Osteoblast (primary cell): ENCODE measurements at regions not wholly inside any gene's neighbourhood (a gene's known extent, or its start where the extent isn't known, plus 50 kb on each side); places are given as distances from the start of the nearest gene placed in this dataset.

ENCODE experiments used
- DNase-seq: peaks from one replicate; pipeline ENCODE4 v3.0.0; 2011; ENCODE audit warnings: low spot score, mixed read lengths; ENCODE audit not compliant: insufficient read length; ENCODE audit errors: missing footprints
- H2AFZ ChIP-seq: 2 replicates; pipeline ENCODE4 v1.6.0; 2011; ENCODE audit warnings: mild to moderate bottlenecking, low read length
- H3K27ac ChIP-seq: 2 replicates; pipeline ENCODE4 v1.5.1; 2011; ENCODE audit warnings: mild to moderate bottlenecking, low read depth, low read length, moderate library complexity
- H3K27me3 ChIP-seq: 2 replicates; pipeline ENCODE4 v1.6.0; 2012; ENCODE audit warnings: mild to moderate bottlenecking, control low read depth, inconsistent platforms, low read length, moderate library complexity; ENCODE audit not compliant: insufficient read depth
- H3K36me3 ChIP-seq: 2 replicates; pipeline ENCODE4 v1.5.1; 2011; ENCODE audit warnings: mild to moderate bottlenecking, low read length, control low read depth, moderate library complexity; ENCODE audit not compliant: insufficient read depth
- H3K4me1 ChIP-seq: 2 replicates; pipeline ENCODE4 v1.5.1; 2011; ENCODE audit warnings: mild to moderate bottlenecking, low read length, control low read depth, moderate library complexity; ENCODE audit not compliant: insufficient read depth
- H3K4me2 ChIP-seq: 2 replicates; pipeline ENCODE4 v1.6.0; 2011; ENCODE audit warnings: mild to moderate bottlenecking, low read length; ENCODE audit not compliant: insufficient read depth
- H3K4me3 ChIP-seq: fragments of 200-600 bp; sonication (generic); 3 replicates; pipeline ENCODE4 v1.5.1; 2012; ENCODE audit warnings: mild to moderate bottlenecking, low read length, inconsistent platforms; ENCODE audit not compliant: insufficient read depth
- H3K79me2 ChIP-seq: 2 replicates; pipeline ENCODE4 v1.6.0; 2012; ENCODE audit warnings: mild to moderate bottlenecking, low read length, control low read depth, inconsistent platforms; ENCODE audit not compliant: insufficient read depth
- H3K9me3 ChIP-seq: 2 replicates; pipeline ENCODE4 v1.5.1; 2011; ENCODE audit warnings: low read depth, low read length, control low read depth
- H4K20me1 ChIP-seq: 2 replicates; pipeline ENCODE4 v1.6.0; 2012; ENCODE audit warnings: mild to moderate bottlenecking, low read length, control low read depth; ENCODE audit not compliant: insufficient read depth
- TF ChIP-seq, protein P1 (sequence below): IDR thresholded peaks from 2 replicates; pipeline ENCODE4 v1.5.1; 2011; ENCODE audit warnings: mild to moderate bottlenecking, low read depth, low read length, moderate library complexity; ENCODE audit errors: extremely low read depth

DNA sequence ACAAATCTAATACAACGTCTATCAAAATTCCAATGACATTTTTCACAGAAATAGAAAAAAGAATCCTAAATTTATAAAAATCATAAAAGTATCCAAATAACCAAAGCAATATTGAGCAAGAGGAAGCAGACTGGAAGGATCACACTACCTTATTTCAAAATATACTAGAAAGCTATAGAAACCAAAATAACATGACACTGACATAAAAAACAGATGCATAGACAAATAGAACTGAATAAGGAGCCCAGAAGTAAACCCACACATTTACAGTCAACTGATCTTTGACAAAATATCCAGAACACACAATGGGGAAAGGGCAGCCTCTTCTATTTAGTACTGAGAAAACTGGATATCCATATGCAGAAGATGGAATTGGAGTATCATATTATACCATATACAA is 217.5 kb downstream of the MACC1 start:
- Histone ChIP-seq H3K9me3 (no peaks in the 10 kb centered on the region), H3K4me1 (no peaks in the 10 kb centered on the region), H4K20me1 (no peaks in the 10 kb centered on the region), H3K27ac (no peak overlapping the region), H3K4me2 (no peak overlapping the region), H3K79me2 (no peaks in the 10 kb centered on the region), H3K4me3 (no peak overlapping the region), H3K27me3 (no peaks in the 10 kb centered on the region), H3K36me3 (no peaks in the 10 kb centered on the region), H2AFZ (no peak overlapping the region)
- TF ChIP-seq, protein P1, sequence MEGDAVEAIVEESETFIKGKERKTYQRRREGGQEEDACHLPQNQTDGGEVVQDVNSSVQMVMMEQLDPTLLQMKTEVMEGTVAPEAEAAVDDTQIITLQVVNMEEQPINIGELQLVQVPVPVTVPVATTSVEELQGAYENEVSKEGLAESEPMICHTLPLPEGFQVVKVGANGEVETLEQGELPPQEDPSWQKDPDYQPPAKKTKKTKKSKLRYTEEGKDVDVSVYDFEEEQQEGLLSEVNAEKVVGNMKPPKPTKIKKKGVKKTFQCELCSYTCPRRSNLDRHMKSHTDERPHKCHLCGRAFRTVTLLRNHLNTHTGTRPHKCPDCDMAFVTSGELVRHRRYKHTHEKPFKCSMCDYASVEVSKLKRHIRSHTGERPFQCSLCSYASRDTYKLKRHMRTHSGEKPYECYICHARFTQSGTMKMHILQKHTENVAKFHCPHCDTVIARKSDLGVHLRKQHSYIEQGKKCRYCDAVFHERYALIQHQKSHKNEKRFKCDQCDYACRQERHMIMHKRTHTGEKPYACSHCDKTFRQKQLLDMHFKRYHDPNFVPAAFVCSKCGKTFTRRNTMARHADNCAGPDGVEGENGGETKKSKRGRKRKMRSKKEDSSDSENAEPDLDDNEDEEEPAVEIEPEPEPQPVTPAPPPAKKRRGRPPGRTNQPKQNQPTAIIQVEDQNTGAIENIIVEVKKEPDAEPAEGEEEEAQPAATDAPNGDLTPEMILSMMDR: no peak
- DNase-seq: no peak

DNA sequence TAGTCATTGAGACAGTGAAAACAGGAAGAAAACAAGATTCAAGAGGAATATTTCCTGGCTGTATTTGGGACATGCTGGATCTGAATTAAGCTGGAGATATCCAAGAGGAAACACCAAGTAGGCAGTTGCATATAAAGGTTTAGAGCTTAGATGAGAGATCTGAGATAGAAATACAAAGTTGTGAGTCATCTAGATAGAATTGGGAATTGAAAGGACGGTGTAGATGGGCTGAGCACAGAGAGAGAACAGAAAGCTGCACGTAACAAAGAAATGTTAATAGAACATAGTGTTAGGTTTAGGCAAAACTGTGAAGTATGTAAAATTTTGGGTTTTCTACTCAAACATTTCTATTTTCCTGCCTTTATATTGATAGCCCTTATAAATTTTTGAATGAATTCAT is 218.5 kb upstream of the TMEM196 start:
- H3K9me3 ChIP-seq: no peaks in the 10 kb centered on the region
- H3K4me2 ChIP-seq: no peak overlapping the region
- no peaks in the 10 kb centered on the region for H3K36me3 ChIP-seq
- H2AFZ ChIP-seq: no peak overlapping the region
- H3K27me3 ChIP-seq: no peaks in the 10 kb centered on the region
- no peak overlapping the region for H3K4me3 ChIP-seq
- no peaks in the 10 kb centered on the region for H3K79me2 ChIP-seq
- H3K27ac ChIP-seq: no peak overlapping the region
- no peaks in the 10 kb centered on the region for H4K20me1 ChIP-seq
- TF ChIP-seq, protein P1: no peak
- H3K4me1 ChIP-seq: no peaks in the 10 kb centered on the region
- no peak for DNase-seq

DNA sequence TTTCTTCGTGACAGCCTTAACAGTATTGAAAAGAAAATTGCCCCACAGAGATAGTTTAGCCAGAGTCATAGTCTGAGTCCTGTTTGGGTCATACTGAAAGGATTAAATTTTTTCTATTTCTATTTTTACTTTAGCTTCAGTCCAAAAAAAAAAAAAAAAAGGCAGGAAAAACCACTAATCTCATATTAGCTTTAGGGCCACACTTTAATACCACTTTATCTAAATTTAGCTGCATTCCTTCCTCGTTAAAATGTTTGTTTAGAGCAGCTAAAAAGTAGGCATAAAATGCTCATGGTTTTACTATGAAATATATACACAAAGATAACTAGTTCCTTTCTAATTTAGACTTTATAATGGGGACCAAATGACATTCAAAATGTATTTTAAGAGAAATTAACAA is 216.5 kb upstream of the TMEM196 start:
- Histone ChIP-seq H3K27ac (no peak overlapping the region), H3K4me3 (no peak overlapping the region), H2AFZ (no peak overlapping the region), H3K27me3 (no peaks in the 10 kb centered on the region), H3K79me2 (no peaks in the 10 kb centered on the region), H3K36me3 (no peaks in the 10 kb centered on the region), H3K4me2 (no peak overlapping the region), H4K20me1 (no peaks in the 10 kb centered on the region), H3K9me3 (no peaks in the 10 kb centered on the region), H3K4me1 (no peaks in the 10 kb centered on the region)
- DNase-seq: no peak
- TF ChIP-seq, protein P1: no peak

DNA sequence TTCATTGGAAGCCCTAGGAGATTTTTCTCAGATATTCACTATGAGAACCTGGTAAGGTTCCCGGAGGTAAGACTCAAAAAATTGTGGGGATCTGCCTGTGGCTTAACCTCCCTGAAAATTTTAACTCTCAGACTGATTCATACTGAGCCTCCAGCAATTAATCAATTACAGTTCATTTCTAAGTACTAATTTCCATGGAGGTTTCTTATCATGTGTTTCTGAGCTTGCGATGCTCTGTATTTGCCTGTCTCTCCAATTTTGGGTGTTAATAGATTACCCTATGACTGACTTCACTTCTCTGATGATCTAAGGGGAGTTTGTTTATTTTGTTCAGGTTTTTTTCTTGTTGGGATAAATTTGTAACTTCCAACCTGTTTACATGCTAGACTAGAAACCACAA is 215.4 kb upstream of the TMEM196 start:
- DNase-seq: no peak
- Histone ChIP-seq H3K27ac (no peak overlapping the region), H4K20me1 (no peaks in the 10 kb centered on the region), H3K4me2 (no peak overlapping the region), H3K4me1 (no peaks in the 10 kb centered on the region), H3K36me3 (no peaks in the 10 kb centered on the region), H3K4me3 (no peak overlapping the region), H3K79me2 (no peaks in the 10 kb centered on the region), H2AFZ (no peak overlapping the region), H3K9me3 (no peaks in the 10 kb centered on the region), H3K27me3 (no peaks in the 10 kb centered on the region)
- TF ChIP-seq, protein P1: no peak
